WTC11 (cell line): ENCODE measurements at regions not wholly inside any gene's neighbourhood (a gene's known extent, or its start where the extent isn't known, plus 50 kb on each side); places are given as distances from the start of the nearest gene placed in this dataset.

ENCODE experiments used
- ATAC-seq: fragments of 200-7000 bp; cut with Tn5 transposase; 2 replicates; pipeline ENCODE4 v1.10.0; 2021; ENCODE audit warnings: mild to moderate bottlenecking, moderate library complexity
- CTCF ChIA-PET: fragments of 300-600 bp; sonication (Branson Sonifier 250); formaldehyde crosslinking; loops from one replicate; lab custom pipeline; 2021; ENCODE audit warnings: antibody characterized with exemption; lab: Charles Lee
- POLR2A ChIA-PET: fragments of 350-600 bp; sonication (Branson Sonifier 250); formaldehyde crosslinking; loops from one replicate; lab custom pipeline; 2021; ENCODE audit warnings: antibody characterized with exemption; lab: Charles Lee
- DNase-seq: peaks from one replicate; pipeline ENCODE4 v3.0.0; 2021; ENCODE audit warnings: low spot score
- H3K27ac Mint-ChIP-seq: 2 replicates; pipeline ENCODE4 v1.8.0; 2021; ENCODE audit warnings: mixed read lengths
- H3K27me3 Mint-ChIP-seq: 2 replicates; pipeline ENCODE4 v1.8.0; 2021; ENCODE audit warnings: low read depth, mild to moderate bottlenecking, moderate library complexity, mixed read lengths
- H3K36me3 Mint-ChIP-seq: 2 replicates; pipeline ENCODE4 v1.8.0; 2021; ENCODE audit warnings: mixed read lengths
- H3K4me1 Mint-ChIP-seq: 2 replicates; pipeline ENCODE4 v1.8.0; 2022; ENCODE audit warnings: mixed read lengths
- H3K4me3 Mint-ChIP-seq: 2 replicates; pipeline ENCODE4 v1.8.0; 2021; ENCODE audit warnings: mild to moderate bottlenecking, moderate library complexity, mixed read lengths
- H3K9me3 Mint-ChIP-seq: 2 replicates; pipeline ENCODE4 v1.8.0; 2021; ENCODE audit warnings: mixed read lengths
- EMX1 ChIP-seq: fragments of 250-450 bp; sonication (Bioruptor Pico); IDR thresholded peaks from 2 replicates; pipeline ENCODE4 v1.8.0; 2021; ENCODE audit warnings: mild to moderate bottlenecking
- ESRRA ChIP-seq: sonication (generic); formaldehyde crosslinking; IDR thresholded peaks from 2 replicates; pipeline ENCODE4 v1.8.1; 2022; ENCODE audit warnings: mild to moderate bottlenecking, missing genetic modification reagents, borderline replicate concordance
- ETV6 ChIP-seq: sonication (generic); formaldehyde crosslinking; IDR thresholded peaks from 2 replicates; pipeline ENCODE4 v1.8.1; 2022; ENCODE audit warnings: mild to moderate bottlenecking, missing genetic modification reagents
- FOXK1 ChIP-seq: sonication (generic); formaldehyde crosslinking; IDR thresholded peaks from 2 replicates; pipeline ENCODE4 v1.8.0; 2022; ENCODE audit warnings: mild to moderate bottlenecking, moderate library complexity, missing genetic modification reagents
- GABPB1 ChIP-seq: sonication (generic); formaldehyde crosslinking; IDR thresholded peaks from 2 replicates; pipeline ENCODE4 v1.8.1; 2023; ENCODE audit warnings: mild to moderate bottlenecking, missing genetic modification reagents
- GRHL2 ChIP-seq: fragments of 250-450 bp; sonication (Bioruptor Pico); IDR thresholded peaks from 2 replicates; pipeline ENCODE4 v1.8.0; 2022; ENCODE audit warnings: mild to moderate bottlenecking, moderate library complexity; ENCODE audit not compliant: insufficient replicate concordance, severe bottlenecking
- MYBL2 ChIP-seq: sonication (generic); formaldehyde crosslinking; IDR thresholded peaks from 2 replicates; pipeline ENCODE4 v1.8.1; 2023; ENCODE audit warnings: mild to moderate bottlenecking, moderate library complexity, missing genetic modification reagents
- SMAD3 ChIP-seq: sonication (generic); formaldehyde crosslinking; IDR thresholded peaks from 2 replicates; pipeline ENCODE4 v1.8.0; 2022; ENCODE audit warnings: missing genetic modification reagents, mild to moderate bottlenecking, borderline replicate concordance
- SOX15 ChIP-seq: fragments of 250-450 bp; sonication (Bioruptor Pico); IDR thresholded peaks from 2 replicates; pipeline ENCODE4 v1.9.0; 2021; ENCODE audit warnings: mild to moderate bottlenecking
- SP1 ChIP-seq: sonication (generic); formaldehyde crosslinking; conservative IDR thresholded peaks from 2 replicates; pipeline ENCODE4 v1.8.1; 2022; ENCODE audit warnings: missing genetic modification reagents
- TEAD4 ChIP-seq: sonication (generic); formaldehyde crosslinking; IDR thresholded peaks from 2 replicates; pipeline ENCODE4 v1.8.0; 2022; ENCODE audit warnings: mild to moderate bottlenecking, missing genetic modification reagents
- ZNF232 ChIP-seq: sonication (generic); formaldehyde crosslinking; IDR thresholded peaks from 2 replicates; pipeline ENCODE4 v1.8.0; 2022; ENCODE audit warnings: mild to moderate bottlenecking, missing genetic modification reagents
- ZNF396 ChIP-seq: fragments of 250-450 bp; sonication (Bioruptor Pico); IDR thresholded peaks from 2 replicates; pipeline ENCODE4 v1.8.0; 2021; ENCODE audit warnings: mild to moderate bottlenecking, moderate library complexity, borderline replicate concordance
- ZNF416 ChIP-seq: fragments of 250-450 bp; sonication (Bioruptor Pico); IDR thresholded peaks from 2 replicates; pipeline ENCODE4 v1.9.0; 2021; ENCODE audit warnings: mild to moderate bottlenecking, inconsistent platforms
- TF ChIP-seq, protein P1 (sequence below): sonication (generic); formaldehyde crosslinking; IDR thresholded peaks from 2 replicates; pipeline ENCODE4 v1.8.0; 2022; ENCODE audit warnings: mild to moderate bottlenecking, missing genetic modification reagents
- TF ChIP-seq, protein P2 (sequence below): fragments of 250-450 bp; sonication (Bioruptor Pico); conservative IDR thresholded peaks from 2 replicates; pipeline ENCODE4 v1.9.0; 2021; ENCODE audit warnings: mild to moderate bottlenecking
- TF ChIP-seq, protein P3 (sequence below): sonication (generic); formaldehyde crosslinking; IDR thresholded peaks from 2 replicates; pipeline ENCODE4 v1.8.1; 2022; ENCODE audit warnings: low read depth, missing genetic modification reagents, borderline replicate concordance
- TF ChIP-seq, protein P4 (sequence below): sonication (generic); formaldehyde crosslinking; IDR thresholded peaks from 2 replicates; pipeline ENCODE4 v1.8.1; 2023; ENCODE audit warnings: mild to moderate bottlenecking, missing genetic modification reagents, moderate library complexity
- TF ChIP-seq, protein P5 (sequence below): sonication (generic); formaldehyde crosslinking; IDR thresholded peaks from 2 replicates; pipeline ENCODE4 v1.8.1; 2022; ENCODE audit warnings: missing genetic modification reagents, borderline replicate concordance
- TF ChIP-seq, protein P6 (sequence below): fragments of 250-450 bp; sonication (Bioruptor Pico); IDR thresholded peaks from 2 replicates; pipeline ENCODE4 v1.9.0; 2021; ENCODE audit warnings: moderate library complexity, mild to moderate bottlenecking, inconsistent platforms, borderline replicate concordance
- TF ChIP-seq, protein P7 (sequence below): fragments of 250-450 bp; sonication (Bioruptor Pico); IDR thresholded peaks from 2 replicates; pipeline ENCODE4 v2.1.2; 2022; ENCODE audit warnings: mild to moderate bottlenecking, moderate library complexity
- TF ChIP-seq, protein P8 (sequence below): sonication (generic); formaldehyde crosslinking; IDR thresholded peaks from 2 replicates; pipeline ENCODE4 v1.8.0; 2022; ENCODE audit warnings: mild to moderate bottlenecking, missing genetic modification reagents
- TF ChIP-seq, protein P9 (sequence below): fragments of 250-450 bp; sonication (Bioruptor Pico); IDR thresholded peaks from 2 replicates; pipeline ENCODE4 v1.9.0; 2021; ENCODE audit warnings: mild to moderate bottlenecking
- TF ChIP-seq, protein P10 (sequence below): sonication (generic); formaldehyde crosslinking; IDR thresholded peaks from 2 replicates; pipeline ENCODE4 v1.8.0; 2022; ENCODE audit warnings: mild to moderate bottlenecking, missing genetic modification reagents

DNA sequence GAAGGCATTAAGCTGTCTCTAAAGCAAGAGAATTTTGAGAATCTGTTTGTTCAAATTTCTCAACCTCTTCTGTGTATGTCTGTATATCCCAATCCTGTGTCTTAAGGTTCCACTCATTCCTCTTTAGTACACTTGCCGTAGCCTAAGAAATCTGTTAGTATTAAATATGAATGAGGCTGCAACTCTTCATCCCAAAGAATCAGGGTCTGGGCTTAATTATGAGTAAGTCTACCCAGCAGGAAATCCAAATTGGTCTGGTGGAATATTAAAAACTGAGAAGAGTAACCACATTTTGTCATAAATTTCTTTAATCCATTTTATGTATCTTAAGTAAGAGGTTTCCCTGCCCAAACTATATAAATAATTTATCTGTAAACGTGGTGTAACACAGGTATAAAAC is 1171.2 kb downstream of the CDH12 start:
- Mint-ChIP-seq H3K4me1 (peaks cover 7% of the 10 kb centered on the region; the same call in 1 of the 2 replicates), H3K27me3 (no peaks in the 10 kb centered on the region), H3K4me3 (no peak overlapping the region), H3K36me3 (no peaks in the 10 kb centered on the region), H3K9me3 (no peaks in the 10 kb centered on the region), H3K27ac (no peak overlapping the region)
- ChIA-PET CTCF (no interaction called here), POLR2A (no interaction called here)
- no peak for TF ChIP-seq GABPB1 (CRISPR knock-in tag)
- TF ChIP-seq ESRRA: no peak
- TF ChIP-seq, protein P1, sequence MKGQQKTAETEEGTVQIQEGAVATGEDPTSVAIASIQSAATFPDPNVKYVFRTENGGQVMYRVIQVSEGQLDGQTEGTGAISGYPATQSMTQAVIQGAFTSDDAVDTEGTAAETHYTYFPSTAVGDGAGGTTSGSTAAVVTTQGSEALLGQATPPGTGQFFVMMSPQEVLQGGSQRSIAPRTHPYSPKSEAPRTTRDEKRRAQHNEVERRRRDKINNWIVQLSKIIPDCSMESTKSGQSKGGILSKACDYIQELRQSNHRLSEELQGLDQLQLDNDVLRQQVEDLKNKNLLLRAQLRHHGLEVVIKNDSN: no peak
- TF ChIP-seq ETV6 (CRISPR knock-in tag): no peak
- TF ChIP-seq FOXK1: no peak
- TF ChIP-seq, protein P2, sequence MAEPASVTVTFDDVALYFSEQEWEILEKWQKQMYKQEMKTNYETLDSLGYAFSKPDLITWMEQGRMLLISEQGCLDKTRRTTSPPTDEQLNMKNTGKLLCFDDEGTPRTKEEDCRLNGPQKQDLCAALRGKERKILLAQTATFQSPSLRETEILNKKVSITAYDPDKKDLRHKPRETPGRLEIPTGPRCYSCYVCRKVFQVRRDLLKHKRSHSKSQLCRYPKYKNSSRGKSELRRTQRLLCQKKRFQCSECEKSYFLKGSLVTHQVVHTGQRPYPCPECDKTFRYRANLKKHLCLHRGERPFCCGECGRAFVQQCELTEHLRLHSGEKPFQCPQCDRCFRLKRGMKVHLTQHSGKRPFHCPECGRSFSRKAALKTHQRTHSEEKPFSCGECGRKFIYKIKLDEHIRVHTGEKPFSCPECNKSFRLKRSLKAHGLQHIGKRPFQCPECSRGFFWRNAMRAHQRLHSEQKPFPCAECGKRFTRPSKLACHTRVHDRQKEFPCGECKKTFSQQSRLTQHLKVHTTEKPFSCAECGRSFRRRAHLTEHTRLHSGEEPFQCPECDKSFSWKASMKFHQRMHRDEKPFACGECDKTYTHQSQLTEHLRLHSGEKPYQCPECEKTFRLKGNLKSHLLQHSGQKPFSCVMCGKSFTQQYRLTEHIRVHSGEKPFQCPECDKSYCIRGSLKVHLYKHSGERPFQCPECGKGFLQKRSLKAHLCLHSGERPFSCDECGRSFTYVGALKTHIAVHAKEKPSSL (CRISPR knock-in tag): no peak
- TF ChIP-seq GRHL2: no peak
- TF ChIP-seq ZNF232 (CRISPR knock-in tag): no peak
- TF ChIP-seq, protein P3, sequence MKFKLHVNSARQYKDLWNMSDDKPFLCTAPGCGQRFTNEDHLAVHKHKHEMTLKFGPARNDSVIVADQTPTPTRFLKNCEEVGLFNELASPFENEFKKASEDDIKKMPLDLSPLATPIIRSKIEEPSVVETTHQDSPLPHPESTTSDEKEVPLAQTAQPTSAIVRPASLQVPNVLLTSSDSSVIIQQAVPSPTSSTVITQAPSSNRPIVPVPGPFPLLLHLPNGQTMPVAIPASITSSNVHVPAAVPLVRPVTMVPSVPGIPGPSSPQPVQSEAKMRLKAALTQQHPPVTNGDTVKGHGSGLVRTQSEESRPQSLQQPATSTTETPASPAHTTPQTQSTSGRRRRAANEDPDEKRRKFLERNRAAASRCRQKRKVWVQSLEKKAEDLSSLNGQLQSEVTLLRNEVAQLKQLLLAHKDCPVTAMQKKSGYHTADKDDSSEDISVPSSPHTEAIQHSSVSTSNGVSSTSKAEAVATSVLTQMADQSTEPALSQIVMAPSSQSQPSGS (CRISPR knock-in tag): no peak
- TF ChIP-seq ZNF396: no peak
- TF ChIP-seq SP1 (CRISPR knock-in tag): no peak
- TF ChIP-seq TEAD4 (CRISPR knock-in tag): no peak
- no peak for TF ChIP-seq EMX1
- TF ChIP-seq, protein P4, sequence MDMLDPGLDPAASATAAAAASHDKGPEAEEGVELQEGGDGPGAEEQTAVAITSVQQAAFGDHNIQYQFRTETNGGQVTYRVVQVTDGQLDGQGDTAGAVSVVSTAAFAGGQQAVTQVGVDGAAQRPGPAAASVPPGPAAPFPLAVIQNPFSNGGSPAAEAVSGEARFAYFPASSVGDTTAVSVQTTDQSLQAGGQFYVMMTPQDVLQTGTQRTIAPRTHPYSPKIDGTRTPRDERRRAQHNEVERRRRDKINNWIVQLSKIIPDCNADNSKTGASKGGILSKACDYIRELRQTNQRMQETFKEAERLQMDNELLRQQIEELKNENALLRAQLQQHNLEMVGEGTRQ (CRISPR knock-in tag): no peak
- TF ChIP-seq ZNF416 (CRISPR knock-in tag): no peak
- no peak for TF ChIP-seq MYBL2 (CRISPR knock-in tag)
- TF ChIP-seq SOX15: no peak
- TF ChIP-seq, protein P5, sequence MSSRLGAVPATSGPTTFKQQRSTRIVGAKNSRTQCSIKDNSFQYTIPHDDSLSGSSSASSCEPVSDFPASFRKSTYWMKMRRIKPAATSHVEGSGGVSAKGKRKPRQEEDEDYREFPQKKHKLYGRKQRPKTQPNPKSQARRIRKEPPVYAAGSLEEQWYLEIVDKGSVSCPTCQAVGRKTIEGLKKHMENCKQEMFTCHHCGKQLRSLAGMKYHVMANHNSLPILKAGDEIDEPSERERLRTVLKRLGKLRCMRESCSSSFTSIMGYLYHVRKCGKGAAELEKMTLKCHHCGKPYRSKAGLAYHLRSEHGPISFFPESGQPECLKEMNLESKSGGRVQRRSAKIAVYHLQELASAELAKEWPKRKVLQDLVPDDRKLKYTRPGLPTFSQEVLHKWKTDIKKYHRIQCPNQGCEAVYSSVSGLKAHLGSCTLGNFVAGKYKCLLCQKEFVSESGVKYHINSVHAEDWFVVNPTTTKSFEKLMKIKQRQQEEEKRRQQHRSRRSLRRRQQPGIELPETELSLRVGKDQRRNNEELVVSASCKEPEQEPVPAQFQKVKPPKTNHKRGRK (CRISPR knock-in tag): no peak
- TF ChIP-seq, protein P6, sequence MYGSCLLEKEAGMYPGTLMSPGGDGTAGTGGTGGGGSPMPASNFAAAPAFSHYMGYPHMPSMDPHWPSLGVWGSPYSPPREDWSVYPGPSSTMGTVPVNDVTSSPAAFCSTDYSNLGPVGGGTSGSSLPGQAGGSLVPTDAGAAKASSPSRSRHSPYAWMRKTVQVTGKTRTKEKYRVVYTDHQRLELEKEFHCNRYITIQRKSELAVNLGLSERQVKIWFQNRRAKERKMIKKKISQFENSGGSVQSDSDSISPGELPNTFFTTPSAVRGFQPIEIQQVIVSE: no peak
- DNase-seq (no peak), ATAC-seq (no peak)

DNA sequence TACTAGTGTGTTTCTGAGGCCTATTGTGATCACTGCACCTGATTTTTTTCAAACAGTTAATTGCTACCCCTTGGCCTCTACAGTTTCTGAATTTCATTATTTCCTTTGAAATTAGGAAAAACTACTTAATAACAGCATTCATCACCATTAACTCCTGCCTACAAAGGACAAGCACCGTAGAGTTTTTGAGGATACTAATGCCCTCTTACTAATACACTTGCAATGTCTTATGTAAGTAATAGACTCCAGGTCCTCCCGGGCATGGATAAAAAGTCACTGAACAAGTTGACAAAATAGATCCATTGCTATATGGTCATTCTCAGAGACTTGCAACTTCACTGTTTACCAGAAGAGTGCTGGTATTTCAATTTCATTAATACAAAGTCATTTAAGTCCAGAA is 1172.5 kb downstream of the CDH12 start:
- no peak for ATAC-seq
- Mint-ChIP-seq H3K27ac (no peak overlapping the region), H3K27me3 (no peaks in the 10 kb centered on the region), H3K9me3 (no peaks in the 10 kb centered on the region), H3K4me1 (peaks cover 6% of the 10 kb centered on the region; the same call in 1 of the 2 replicates), H3K4me3 (no peak overlapping the region), H3K36me3 (no peaks in the 10 kb centered on the region)
- DNase-seq: no peak
- ChIA-PET CTCF (no interaction called here), POLR2A (no interaction called here)
- TF ChIP-seq, protein P7, sequence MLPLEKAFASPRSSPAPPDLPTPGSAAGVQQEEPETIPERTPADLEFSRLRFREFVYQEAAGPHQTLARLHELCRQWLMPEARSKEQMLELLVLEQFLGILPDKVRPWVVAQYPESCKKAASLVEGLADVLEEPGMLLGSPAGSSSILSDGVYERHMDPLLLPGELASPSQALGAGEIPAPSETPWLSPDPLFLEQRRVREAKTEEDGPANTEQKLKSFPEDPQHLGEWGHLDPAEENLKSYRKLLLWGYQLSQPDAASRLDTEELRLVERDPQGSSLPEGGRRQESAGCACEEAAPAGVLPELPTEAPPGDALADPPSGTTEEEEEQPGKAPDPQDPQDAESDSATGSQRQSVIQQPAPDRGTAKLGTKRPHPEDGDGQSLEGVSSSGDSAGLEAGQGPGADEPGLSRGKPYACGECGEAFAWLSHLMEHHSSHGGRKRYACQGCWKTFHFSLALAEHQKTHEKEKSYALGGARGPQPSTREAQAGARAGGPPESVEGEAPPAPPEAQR (CRISPR knock-in tag): no peak
- no peak for TF ChIP-seq SMAD3 (CRISPR knock-in tag)
- TF ChIP-seq GRHL2: no peak
- TF ChIP-seq, protein P8, sequence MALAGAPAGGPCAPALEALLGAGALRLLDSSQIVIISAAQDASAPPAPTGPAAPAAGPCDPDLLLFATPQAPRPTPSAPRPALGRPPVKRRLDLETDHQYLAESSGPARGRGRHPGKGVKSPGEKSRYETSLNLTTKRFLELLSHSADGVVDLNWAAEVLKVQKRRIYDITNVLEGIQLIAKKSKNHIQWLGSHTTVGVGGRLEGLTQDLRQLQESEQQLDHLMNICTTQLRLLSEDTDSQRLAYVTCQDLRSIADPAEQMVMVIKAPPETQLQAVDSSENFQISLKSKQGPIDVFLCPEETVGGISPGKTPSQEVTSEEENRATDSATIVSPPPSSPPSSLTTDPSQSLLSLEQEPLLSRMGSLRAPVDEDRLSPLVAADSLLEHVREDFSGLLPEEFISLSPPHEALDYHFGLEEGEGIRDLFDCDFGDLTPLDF (CRISPR knock-in tag): no peak
- TF ChIP-seq GABPB1 (CRISPR knock-in tag): no peak
- TF ChIP-seq, protein P9, sequence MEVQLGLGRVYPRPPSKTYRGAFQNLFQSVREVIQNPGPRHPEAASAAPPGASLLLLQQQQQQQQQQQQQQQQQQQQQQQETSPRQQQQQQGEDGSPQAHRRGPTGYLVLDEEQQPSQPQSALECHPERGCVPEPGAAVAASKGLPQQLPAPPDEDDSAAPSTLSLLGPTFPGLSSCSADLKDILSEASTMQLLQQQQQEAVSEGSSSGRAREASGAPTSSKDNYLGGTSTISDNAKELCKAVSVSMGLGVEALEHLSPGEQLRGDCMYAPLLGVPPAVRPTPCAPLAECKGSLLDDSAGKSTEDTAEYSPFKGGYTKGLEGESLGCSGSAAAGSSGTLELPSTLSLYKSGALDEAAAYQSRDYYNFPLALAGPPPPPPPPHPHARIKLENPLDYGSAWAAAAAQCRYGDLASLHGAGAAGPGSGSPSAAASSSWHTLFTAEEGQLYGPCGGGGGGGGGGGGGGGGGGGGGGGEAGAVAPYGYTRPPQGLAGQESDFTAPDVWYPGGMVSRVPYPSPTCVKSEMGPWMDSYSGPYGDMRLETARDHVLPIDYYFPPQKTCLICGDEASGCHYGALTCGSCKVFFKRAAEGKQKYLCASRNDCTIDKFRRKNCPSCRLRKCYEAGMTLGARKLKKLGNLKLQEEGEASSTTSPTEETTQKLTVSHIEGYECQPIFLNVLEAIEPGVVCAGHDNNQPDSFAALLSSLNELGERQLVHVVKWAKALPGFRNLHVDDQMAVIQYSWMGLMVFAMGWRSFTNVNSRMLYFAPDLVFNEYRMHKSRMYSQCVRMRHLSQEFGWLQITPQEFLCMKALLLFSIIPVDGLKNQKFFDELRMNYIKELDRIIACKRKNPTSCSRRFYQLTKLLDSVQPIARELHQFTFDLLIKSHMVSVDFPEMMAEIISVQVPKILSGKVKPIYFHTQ (CRISPR knock-in tag): no peak
- TF ChIP-seq, protein P10, sequence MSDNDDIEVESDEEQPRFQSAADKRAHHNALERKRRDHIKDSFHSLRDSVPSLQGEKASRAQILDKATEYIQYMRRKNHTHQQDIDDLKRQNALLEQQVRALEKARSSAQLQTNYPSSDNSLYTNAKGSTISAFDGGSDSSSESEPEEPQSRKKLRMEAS (CRISPR knock-in tag): no peak
